B cell (primary cell): ENCODE measurements at regions not wholly inside any gene's neighbourhood (a gene's known extent, or its start where the extent isn't known, plus 50 kb on each side); places are given as distances from the start of the nearest gene placed in this dataset.

Source experiments
- EZH2 ChIP-seq: IDR thresholded peaks from 2 replicates; pipeline ENCODE4 v1.6.1; 2012; ENCODE audit warnings: borderline replicate concordance, low read depth, mild to moderate bottlenecking, moderate library complexity, low read length; ENCODE audit not compliant: insufficient read depth, poor library complexity, severe bottlenecking
- TF ChIP-seq, protein P1 (sequence below): fragments of 200-600 bp; IDR thresholded peaks from one replicate; pipeline ENCODE4 v1.8.0; 2022; ENCODE audit warnings: antibody characterized with exemption, mild to moderate bottlenecking

DNA sequence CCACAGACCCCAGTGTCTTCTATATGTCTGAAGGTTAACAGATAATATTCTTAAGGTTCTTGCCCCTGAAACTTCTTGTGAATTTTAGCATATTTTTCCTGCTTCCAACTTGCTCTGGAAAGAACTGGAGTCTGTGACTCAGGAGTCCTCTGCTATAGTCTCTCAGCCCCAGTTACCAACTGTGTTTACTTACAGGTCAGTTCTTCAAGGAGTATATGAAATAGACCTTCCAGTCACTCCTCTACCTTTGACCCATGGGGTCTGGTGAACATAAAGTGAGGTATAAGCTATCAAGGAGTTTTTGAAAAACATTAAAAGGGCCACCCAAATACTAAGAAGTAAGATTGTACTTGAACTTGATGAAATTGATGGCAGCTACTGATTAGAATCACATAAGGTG, 139.2 kb upstream of the ROPN1 start:
- TF ChIP-seq, protein P1, sequence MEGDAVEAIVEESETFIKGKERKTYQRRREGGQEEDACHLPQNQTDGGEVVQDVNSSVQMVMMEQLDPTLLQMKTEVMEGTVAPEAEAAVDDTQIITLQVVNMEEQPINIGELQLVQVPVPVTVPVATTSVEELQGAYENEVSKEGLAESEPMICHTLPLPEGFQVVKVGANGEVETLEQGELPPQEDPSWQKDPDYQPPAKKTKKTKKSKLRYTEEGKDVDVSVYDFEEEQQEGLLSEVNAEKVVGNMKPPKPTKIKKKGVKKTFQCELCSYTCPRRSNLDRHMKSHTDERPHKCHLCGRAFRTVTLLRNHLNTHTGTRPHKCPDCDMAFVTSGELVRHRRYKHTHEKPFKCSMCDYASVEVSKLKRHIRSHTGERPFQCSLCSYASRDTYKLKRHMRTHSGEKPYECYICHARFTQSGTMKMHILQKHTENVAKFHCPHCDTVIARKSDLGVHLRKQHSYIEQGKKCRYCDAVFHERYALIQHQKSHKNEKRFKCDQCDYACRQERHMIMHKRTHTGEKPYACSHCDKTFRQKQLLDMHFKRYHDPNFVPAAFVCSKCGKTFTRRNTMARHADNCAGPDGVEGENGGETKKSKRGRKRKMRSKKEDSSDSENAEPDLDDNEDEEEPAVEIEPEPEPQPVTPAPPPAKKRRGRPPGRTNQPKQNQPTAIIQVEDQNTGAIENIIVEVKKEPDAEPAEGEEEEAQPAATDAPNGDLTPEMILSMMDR: no peak
- TF ChIP-seq EZH2: no peak
